ENCODE measurements at regions not wholly inside any gene's neighbourhood (a gene's known extent, or its start where the extent isn't known, plus 50 kb on each side); places are given as distances from the start of the nearest gene placed in this dataset.

DNA sequence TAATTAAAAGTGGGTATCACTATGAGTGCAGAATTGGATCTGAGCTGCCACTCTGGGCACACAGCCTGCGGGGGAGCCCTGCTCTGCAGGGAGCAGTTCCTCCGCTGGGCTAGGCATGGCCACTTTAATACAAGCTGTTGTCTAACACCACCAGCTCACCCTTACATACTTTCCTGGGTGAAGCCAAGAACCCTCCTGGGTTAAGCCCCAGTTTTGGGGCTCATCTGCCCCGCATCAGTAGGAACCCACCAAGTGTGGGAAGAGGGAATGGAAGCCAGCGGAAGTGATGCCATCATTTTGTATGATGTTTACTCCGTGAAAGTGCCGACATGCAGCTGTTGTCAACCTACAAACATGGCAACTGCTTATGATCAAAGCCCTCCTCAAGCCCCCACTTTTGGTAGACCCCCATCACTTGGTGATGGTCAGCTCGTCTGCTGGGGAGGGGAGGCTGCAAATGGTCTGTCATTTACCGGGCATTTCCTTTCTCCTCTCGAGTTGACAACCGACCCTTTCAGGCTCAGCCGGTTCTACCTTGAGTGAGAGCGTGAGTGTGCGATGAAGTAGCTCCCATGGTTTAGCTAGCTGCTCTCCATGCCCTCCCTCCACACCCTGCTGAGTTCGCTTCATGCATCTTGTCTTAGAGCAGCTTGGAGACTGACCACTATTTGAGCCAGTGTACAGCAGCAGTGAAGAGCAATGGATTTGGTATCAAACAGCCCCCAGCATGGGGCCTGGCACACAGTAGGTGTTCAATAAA, 95.3 kb upstream of the IER5L start:
- no peaks in the 10 kb centered on the region for H3K9me3 ChIP-seq
- no peaks in the 10 kb centered on the region for H3K4me1 ChIP-seq (ENCODE audit: control insufficient read depth in 1 of 2, low read depth in 2 of 2)
- TF ChIP-seq, protein P1, sequence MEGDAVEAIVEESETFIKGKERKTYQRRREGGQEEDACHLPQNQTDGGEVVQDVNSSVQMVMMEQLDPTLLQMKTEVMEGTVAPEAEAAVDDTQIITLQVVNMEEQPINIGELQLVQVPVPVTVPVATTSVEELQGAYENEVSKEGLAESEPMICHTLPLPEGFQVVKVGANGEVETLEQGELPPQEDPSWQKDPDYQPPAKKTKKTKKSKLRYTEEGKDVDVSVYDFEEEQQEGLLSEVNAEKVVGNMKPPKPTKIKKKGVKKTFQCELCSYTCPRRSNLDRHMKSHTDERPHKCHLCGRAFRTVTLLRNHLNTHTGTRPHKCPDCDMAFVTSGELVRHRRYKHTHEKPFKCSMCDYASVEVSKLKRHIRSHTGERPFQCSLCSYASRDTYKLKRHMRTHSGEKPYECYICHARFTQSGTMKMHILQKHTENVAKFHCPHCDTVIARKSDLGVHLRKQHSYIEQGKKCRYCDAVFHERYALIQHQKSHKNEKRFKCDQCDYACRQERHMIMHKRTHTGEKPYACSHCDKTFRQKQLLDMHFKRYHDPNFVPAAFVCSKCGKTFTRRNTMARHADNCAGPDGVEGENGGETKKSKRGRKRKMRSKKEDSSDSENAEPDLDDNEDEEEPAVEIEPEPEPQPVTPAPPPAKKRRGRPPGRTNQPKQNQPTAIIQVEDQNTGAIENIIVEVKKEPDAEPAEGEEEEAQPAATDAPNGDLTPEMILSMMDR (IDR thresholded peaks at IDR 0.05), result no peak
- H3K27ac ChIP-seq, result no peak overlapping the region
- no peak overlapping the region for H3K4me3 ChIP-seq
- no peak for ATAC-seq (ENCODE audit: insufficient number of reproducible peaks, low FRiP score, low read depth)
- no peaks in the 10 kb centered on the region for H3K27me3 ChIP-seq (replicated peaks; ENCODE audit: insufficient read depth)
- H3K36me3 ChIP-seq, result no peaks in the 10 kb centered on the region
- DNase-seq (ENCODE audit: low spot score), result no peak

DNA sequence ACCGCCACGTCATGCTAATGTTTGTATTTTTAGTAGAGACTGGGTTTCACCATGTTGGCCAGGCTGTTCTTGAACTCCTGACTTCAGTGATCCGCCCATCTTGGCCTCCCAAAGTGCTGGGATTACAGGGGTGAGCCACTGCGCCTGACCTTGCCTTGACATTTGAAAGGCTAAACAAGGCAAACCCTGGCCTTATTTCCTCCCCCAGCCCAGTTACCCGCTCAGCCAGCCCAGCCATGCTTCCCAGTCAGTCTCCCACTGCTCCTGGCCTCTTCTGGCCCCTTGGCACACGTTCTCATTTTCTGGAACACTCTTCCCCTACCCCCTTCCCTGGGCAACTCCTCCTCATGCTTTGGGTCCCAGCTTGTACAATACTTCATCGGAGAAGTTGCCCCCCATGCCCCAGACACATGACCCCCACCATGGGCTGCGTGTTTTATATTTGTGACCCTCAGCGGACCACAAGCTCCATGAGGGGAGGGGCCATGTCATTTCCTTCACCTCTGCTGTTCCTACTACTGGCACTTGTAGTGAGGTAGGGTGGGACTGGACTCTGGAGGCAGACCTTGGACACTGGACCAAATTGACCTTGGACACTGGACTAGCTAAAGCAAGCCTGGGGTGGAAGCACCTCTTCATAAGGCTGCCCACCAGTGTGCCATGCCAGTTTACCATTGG, 94.4 kb upstream of the IER5L start:
- ATAC-seq (ENCODE audit: insufficient number of reproducible peaks, low FRiP score, low read depth) (no peak), DNase-seq (ENCODE audit: low spot score) (no peak)
- TF ChIP-seq, protein P1 (IDR thresholded peaks at IDR 0.05), result no peak
- Histone ChIP-seq H3K27ac (no peak overlapping the region), H3K9me3 (no peaks in the 10 kb centered on the region), H3K36me3 (no peaks in the 10 kb centered on the region), H3K27me3 (replicated peaks; ENCODE audit: insufficient read depth) (no peaks in the 10 kb centered on the region), H3K4me1 (ENCODE audit: control insufficient read depth in 1 of 2, low read depth in 2 of 2) (no peaks in the 10 kb centered on the region), H3K4me3 (no peak overlapping the region)

DNA sequence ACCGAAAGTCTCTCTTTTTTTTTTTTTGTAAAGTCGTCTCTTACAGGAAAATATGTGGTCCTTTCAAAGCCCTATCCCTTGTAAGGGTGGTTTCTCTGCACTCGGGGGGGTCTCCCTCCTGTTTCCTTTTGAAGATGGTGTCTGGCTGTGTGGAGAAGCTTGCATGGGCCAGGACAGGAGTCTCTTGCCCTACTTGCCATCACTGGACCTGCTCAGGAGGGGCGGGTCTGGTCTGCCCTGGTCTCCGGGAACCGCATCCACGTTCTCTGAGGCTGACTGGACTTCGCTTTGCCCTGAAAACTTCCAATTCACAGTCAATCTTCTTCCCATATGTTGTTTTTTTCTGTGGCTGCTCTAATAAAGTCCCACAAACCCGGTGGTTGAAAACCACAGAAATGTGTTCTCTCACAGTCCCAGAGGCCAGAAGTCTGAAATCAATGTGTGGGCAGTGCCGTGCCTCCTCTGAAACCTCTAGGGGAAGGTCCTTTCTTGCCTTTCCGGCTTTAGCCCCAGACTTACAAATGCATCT, 92.9 kb upstream of the IER5L start:
- H3K9me3 ChIP-seq, result no peaks in the 10 kb centered on the region
- ATAC-seq (ENCODE audit: insufficient number of reproducible peaks, low FRiP score, low read depth) (no peak), DNase-seq (ENCODE audit: low spot score) (no peak)
- no peak overlapping the region for H3K4me3 ChIP-seq
- H3K4me1 ChIP-seq (ENCODE audit: control insufficient read depth in 1 of 2, low read depth in 2 of 2), result no peaks in the 10 kb centered on the region
- H3K27ac ChIP-seq, result no peak overlapping the region
- no peaks in the 10 kb centered on the region for H3K36me3 ChIP-seq
- H3K27me3 ChIP-seq (replicated peaks; ENCODE audit: insufficient read depth), result no peaks in the 10 kb centered on the region
- TF ChIP-seq, protein P1 (IDR thresholded peaks at IDR 0.05), result no peak

DNA sequence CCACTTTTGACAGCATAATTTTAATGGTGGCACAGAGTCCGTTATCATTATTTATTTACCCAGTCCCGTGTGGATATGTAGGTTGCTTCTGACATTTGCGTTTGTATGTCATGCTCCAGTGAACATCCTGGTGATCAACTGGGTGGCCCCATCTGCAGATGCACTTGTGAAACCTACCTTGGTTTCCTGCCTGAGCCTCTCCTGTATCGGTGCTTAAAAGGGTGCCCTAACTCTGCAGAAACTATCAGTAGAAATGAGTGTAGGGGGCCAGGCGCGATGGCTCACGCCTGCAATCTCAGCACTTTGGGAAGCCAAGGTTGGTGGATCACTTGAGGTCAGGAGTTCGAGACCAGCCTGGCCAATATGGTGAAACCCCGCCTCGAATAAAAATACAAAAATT, 92.1 kb upstream of the IER5L start:
- Histone ChIP-seq H3K27ac (no peak overlapping the region), H3K36me3 (no peaks in the 10 kb centered on the region), H3K4me1 (ENCODE audit: control insufficient read depth in 1 of 2, low read depth in 2 of 2) (no peaks in the 10 kb centered on the region), H3K27me3 (replicated peaks; ENCODE audit: insufficient read depth) (no peaks in the 10 kb centered on the region), H3K4me3 (no peak overlapping the region), H3K9me3 (no peaks in the 10 kb centered on the region)
- TF ChIP-seq, protein P1 (IDR thresholded peaks at IDR 0.05), result no peak
- ATAC-seq (ENCODE audit: insufficient number of reproducible peaks, low FRiP score, low read depth), result no peak
- no peak for DNase-seq (ENCODE audit: low spot score)

DNA sequence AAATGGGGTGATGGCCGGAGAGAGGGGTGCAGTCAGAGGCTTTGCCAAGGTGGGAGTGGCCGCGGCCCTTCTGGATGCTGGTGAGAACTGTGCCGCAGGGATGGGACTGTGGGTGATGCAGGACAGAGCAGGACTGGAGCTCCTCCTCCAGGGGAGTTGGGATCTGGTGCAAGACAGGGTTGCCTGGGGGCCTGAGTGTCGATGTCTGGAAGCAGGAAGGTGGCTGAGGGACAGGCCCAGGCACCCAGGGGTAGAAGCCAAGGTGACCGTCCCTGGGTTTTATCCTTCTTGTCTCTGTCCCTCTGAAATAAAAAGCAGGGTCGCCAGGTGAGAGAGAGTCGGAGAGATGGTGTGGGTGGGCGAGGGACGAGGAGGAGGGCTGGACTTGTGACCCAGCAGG, 89.1 kb upstream of the IER5L start:
- Histone ChIP-seq H3K9me3 (no peaks in the 10 kb centered on the region), H3K4me1 (ENCODE audit: control insufficient read depth in 1 of 2, low read depth in 2 of 2) (no peaks in the 10 kb centered on the region), H3K36me3 (no peaks in the 10 kb centered on the region), H3K27me3 (replicated peaks; ENCODE audit: insufficient read depth) (no peaks in the 10 kb centered on the region), H3K27ac (no peak overlapping the region), H3K4me3 (no peak overlapping the region)
- TF ChIP-seq, protein P1 (IDR thresholded peaks at IDR 0.05), result no peak
- no peak for DNase-seq (ENCODE audit: low spot score)
- no peak for ATAC-seq (ENCODE audit: insufficient number of reproducible peaks, low FRiP score, low read depth)
